Tibial artery (tissue), 4 donors: ENCODE measurements at regions not wholly inside any gene's neighbourhood (a gene's known extent, or its start where the extent isn't known, plus 50 kb on each side); places are given as distances from the start of the nearest gene placed in this dataset.

Source experiments
- DNase-seq, 2 donors: peaks; one replicate each; pipeline ENCODE4 v3.0.0-alpha.2; 2019
- H3K27ac ChIP-seq, 2 donors: fragments of 200-600 bp; sonication (generic) in 1 of 2; 1 replicate in 1 of 2; 2 replicates in 1 of 2; pipeline ENCODE4 v1.5.1; 2018 to 2019; ENCODE audit warnings: mild to moderate bottlenecking in 1 of 2
- H3K27me3 ChIP-seq, 2 donors: fragments of 200-600 bp; sonication (generic) in 1 of 2; one replicate each; pipeline versions ENCODE4 v1.5.1 to v1.6.0; 2016 to 2019
- H3K36me3 ChIP-seq, 3 donors: fragments of 200-600 bp; sonication (generic) in 2 of 3; one replicate each; pipeline ENCODE4 v1.5.1; 2016 to 2019; ENCODE audit warnings: mild to moderate bottlenecking in 2 of 3
- H3K4me1 ChIP-seq, 4 donors: fragments of 200-600 bp; sonication (generic) in 2 of 4; 1 replicate in 3 of 4; 2 replicates in 1 of 4; pipeline ENCODE4 v1.5.1; 2016 to 2019
- H3K4me3 ChIP-seq, 2 donors: fragments of 200-600 bp; sonication (generic) in 1 of 2; 1 replicate in 1 of 2; 2 replicates in 1 of 2; pipeline ENCODE4 v1.5.1; 2018 to 2019; ENCODE audit warnings: mild to moderate bottlenecking in 2 of 2
- H3K9me3 ChIP-seq, 3 donors: fragments of 200-600 bp; sonication (generic) in 1 of 3; one replicate each; pipeline ENCODE4 v1.5.1; 2016 to 2019
- intact Hi-C: fragments of 100-400 bp; cut with DNase I; formaldehyde crosslinking; loops from one replicate; pipeline ENCODE4 v1.15.0; 2023; ENCODE audit warnings: low total_unique reads
- TF ChIP-seq, protein P1 (sequence below), 2 experiments: fragments of 200-600 bp in 1 of 2; fragments of 450-650 bp in 1 of 2; IDR thresholded peaks; one replicate each; pipeline ENCODE4 v1.5.1; 2017 to 2019; ENCODE audit warnings: antibody characterized with exemption in 2 of 2, mild to moderate bottlenecking in 1 of 2, moderate library complexity in 1 of 2

GRCh38 chr2:81600088-81600487, 1295.5 kb upstream of the LRRTM1 start:
- Histone ChIP-seq H3K9me3 (no peaks in the 10 kb centered on the region), H3K27me3 (no peaks in the 10 kb centered on the region), H3K4me1 (no peaks in the 10 kb centered on the region), H3K4me3 (no peak overlapping the region), H3K36me3 (no peaks in the 10 kb centered on the region), H3K27ac (no peak overlapping the region)
- no peak for DNase-seq
- TF ChIP-seq, protein P1, sequence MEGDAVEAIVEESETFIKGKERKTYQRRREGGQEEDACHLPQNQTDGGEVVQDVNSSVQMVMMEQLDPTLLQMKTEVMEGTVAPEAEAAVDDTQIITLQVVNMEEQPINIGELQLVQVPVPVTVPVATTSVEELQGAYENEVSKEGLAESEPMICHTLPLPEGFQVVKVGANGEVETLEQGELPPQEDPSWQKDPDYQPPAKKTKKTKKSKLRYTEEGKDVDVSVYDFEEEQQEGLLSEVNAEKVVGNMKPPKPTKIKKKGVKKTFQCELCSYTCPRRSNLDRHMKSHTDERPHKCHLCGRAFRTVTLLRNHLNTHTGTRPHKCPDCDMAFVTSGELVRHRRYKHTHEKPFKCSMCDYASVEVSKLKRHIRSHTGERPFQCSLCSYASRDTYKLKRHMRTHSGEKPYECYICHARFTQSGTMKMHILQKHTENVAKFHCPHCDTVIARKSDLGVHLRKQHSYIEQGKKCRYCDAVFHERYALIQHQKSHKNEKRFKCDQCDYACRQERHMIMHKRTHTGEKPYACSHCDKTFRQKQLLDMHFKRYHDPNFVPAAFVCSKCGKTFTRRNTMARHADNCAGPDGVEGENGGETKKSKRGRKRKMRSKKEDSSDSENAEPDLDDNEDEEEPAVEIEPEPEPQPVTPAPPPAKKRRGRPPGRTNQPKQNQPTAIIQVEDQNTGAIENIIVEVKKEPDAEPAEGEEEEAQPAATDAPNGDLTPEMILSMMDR (IDR thresholded peaks at IDR 0.05): no peak
- intact Hi-C loops: no loop called here

DNA sequence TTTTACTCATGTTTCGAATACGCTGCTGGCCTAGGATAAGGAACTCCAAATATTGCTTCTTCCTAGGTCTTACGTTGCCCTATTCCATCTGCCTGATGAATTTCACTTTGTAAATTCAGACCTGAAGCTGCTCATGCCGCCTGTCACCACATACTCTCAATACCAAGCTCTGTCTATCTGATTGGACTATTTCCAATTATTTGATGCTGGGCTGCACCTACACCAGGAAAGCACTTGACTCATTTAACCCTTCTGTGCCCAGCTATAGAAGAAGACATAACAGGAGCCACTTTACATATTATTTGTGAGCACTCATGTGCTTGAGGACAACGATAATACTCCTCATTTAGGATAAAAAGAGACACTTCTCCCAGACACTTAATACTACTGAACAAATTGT, 1293.9 kb upstream of the LRRTM1 start:
- intact Hi-C loops: no loop called here
- no peak for DNase-seq
- no peak overlapping the region for H3K4me3 ChIP-seq

GRCh38 chr2:81589406-81589805, 1284.9 kb upstream of the LRRTM1 start:
- TF ChIP-seq, protein P1 (IDR thresholded peaks at IDR 0.05): no peak

More for the DNA sequence above, 1293.9 kb upstream of the LRRTM1 start:
- H3K27ac ChIP-seq: no peak overlapping the region
- TF ChIP-seq, protein P1 (IDR thresholded peaks at IDR 0.05): no peak
- no peaks in the 10 kb centered on the region for H3K9me3 ChIP-seq
- no peaks in the 10 kb centered on the region for H3K4me1 ChIP-seq
- H3K36me3 ChIP-seq: no peaks in the 10 kb centered on the region
- H3K27me3 ChIP-seq: no peaks in the 10 kb centered on the region

DNA sequence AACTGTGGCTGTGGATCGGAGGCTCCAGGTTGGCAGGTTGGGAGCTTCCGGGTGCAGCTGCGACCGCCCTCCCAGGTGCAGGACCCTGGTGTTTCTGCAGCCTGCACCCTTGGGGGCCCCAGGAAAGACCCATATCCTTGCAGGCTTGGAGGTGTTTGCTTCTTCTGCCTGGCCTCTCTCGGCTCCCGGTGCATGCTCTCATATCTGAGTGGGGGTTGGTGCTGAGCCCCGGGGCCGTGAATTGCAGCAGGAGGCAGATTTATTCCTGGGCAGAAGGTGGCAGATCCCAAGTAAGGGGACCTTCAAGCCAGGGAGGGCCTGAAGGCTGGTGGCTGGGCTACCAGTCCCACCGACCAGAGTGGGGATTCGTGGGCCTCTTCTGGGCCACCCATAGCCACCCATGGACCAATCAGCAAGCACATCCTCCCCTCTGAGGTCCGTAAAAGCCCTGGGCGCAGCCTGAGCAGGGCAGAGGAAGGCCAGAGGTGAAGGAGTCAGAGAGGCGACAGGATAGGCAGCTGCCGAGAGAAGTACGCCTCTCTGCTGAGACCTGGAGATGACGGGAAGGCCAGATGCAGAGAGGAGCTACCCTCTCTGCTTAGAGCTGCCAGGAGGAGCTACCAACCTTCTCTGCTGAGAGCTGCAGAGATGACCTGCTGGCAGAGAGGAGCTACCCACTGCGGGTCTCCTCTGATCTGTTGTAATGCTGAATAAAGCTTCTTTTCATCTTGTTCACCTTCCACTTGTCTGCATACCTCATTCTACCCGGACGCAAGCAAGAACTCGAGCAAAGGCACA, 1279.0 kb upstream of the LRRTM1 start:
- H3K27ac ChIP-seq: no peak overlapping the region
- intact Hi-C loops: no loop called here
- no peaks in the 10 kb centered on the region for H3K36me3 ChIP-seq
- no peaks in the 10 kb centered on the region for H3K4me1 ChIP-seq
- no peaks in the 10 kb centered on the region for H3K27me3 ChIP-seq
- TF ChIP-seq, protein P1 (IDR thresholded peaks at IDR 0.05): no peak
- no peak for DNase-seq
- H3K9me3 ChIP-seq: no peaks in the 10 kb centered on the region
- no peak overlapping the region for H3K4me3 ChIP-seq

More at GRCh38 chr2:81589406-81589805, 1284.9 kb upstream of the LRRTM1 start:
- Histone ChIP-seq H3K4me1 (no peaks in the 10 kb centered on the region), H3K4me3 (no peak overlapping the region), H3K36me3 (no peaks in the 10 kb centered on the region), H3K9me3 (no peaks in the 10 kb centered on the region), H3K27me3 (no peaks in the 10 kb centered on the region), H3K27ac (no peak overlapping the region)
- DNase-seq: no peak
- intact Hi-C loops: no loop called here

- intact Hi-C loops: no loop called here
- Histone ChIP-seq H3K27me3 (no peaks in the 10 kb centered on the region), H3K4me1 (no peaks in the 10 kb centered on the region), H3K27ac (no peak overlapping the region), H3K36me3 (no peaks in the 10 kb centered on the region), H3K4me3 (no peak overlapping the region), H3K9me3 (no peaks in the 10 kb centered on the region)
- TF ChIP-seq, protein P1 (IDR thresholded peaks at IDR 0.05): no peak
- DNase-seq: no peak
These were observed 1272.2 kb upstream of the LRRTM1 start for GRCh38 chr2:81576713-81577112.
